Activated CD4-positive, alpha-beta T cell treated with anti-CD3 and anti-CD28 coated beads, Interleukin-10, Interleukin-2, amounts not matched to agents 100 ng/mL and 50 ng/mL, durations not matched to agents 16 hours and 8 hours (primary cell): ENCODE measurements at regions not wholly inside any gene's neighbourhood (a gene's known extent, or its start where the extent isn't known, plus 50 kb on each side); places are given as distances from the start of the nearest gene placed in this dataset.
"Not testable (repeated sequence)": the region's sequence is repeated elsewhere in the genome, so short reads cannot be mapped to it uniquely, and the experiment has no call there.

ENCODE experiments used
- DNase-seq: peaks from one replicate; pipeline ENCODE4 v3.0.0-alpha.2; 2020

- not testable (repeated sequence) for DNase-seq
These were observed 314.3 kb downstream of the GOLGA6L6 start for GRCh38 chr15:20227119-20227853.

GRCh38 chr15:20226531-20226930 is 315.1 kb downstream of the GOLGA6L6 start:
- not testable (repeated sequence) for DNase-seq

GRCh38 chr15:20221063-20221462 is 320.5 kb downstream of the GOLGA6L6 start:
- not testable (repeated sequence) for DNase-seq

- not testable (repeated sequence) for DNase-seq
These were observed 322.4 kb downstream of the GOLGA6L6 start for GRCh38 chr15:20219171-20219570.

- not testable (repeated sequence) for DNase-seq
These were observed 325.9 kb downstream of the GOLGA6L6 start for GRCh38 chr15:20215700-20216099.

GRCh38 chr15:20214101-20214500 is 327.5 kb downstream of the GOLGA6L6 start:
- DNase-seq = not testable (repeated sequence)

GRCh38 chr15:20211508-20211907 is 330.1 kb downstream of the GOLGA6L6 start:
- not testable (repeated sequence) for DNase-seq

- not testable (repeated sequence) for DNase-seq
These were observed 331.6 kb downstream of the GOLGA6L6 start for GRCh38 chr15:20209973-20210372.

GRCh38 chr15:20207607-20208006 is 334.0 kb downstream of the GOLGA6L6 start:
- DNase-seq = not testable (repeated sequence)

- DNase-seq = not testable (repeated sequence)
These were observed 334.4 kb downstream of the GOLGA6L6 start for GRCh38 chr15:20207198-20207597.

GRCh38 chr15:20204177-20204866 is 337.3 kb downstream of the GOLGA6L6 start:
- not testable (repeated sequence) for DNase-seq

- DNase-seq = not testable (repeated sequence)
These were observed 337.9 kb downstream of the GOLGA6L6 start for GRCh38 chr15:20203649-20204150.

GRCh38 chr15:20194591-20195198 is 346.9 kb downstream of the GOLGA6L6 start:
- not testable (repeated sequence) for DNase-seq

- peak; percentile 73 for DNase-seq
These were observed 348.3 kb downstream of the GOLGA6L6 start for GRCh38 chr15:20192982-20193929.

- not testable (repeated sequence) for DNase-seq
These were observed 350.0 kb downstream of the GOLGA6L6 start for GRCh38 chr15:20191508-20192125.

GRCh38 chr15:20188611-20189010 is 353.0 kb downstream of the GOLGA6L6 start:
- DNase-seq = not testable (repeated sequence)

GRCh38 chr15:20187370-20188355 is 353.9 kb downstream of the GOLGA6L6 start:
- not testable (repeated sequence) for DNase-seq

GRCh38 chr15:20184879-20185278 is 356.7 kb downstream of the GOLGA6L6 start:
- DNase-seq = not testable (repeated sequence)

GRCh38 chr15:20168221-20168620 is 373.4 kb downstream of the GOLGA6L6 start:
- not testable (repeated sequence) for DNase-seq

- not testable (repeated sequence) for DNase-seq
These were observed 388.1 kb downstream of the GOLGA6L6 start for GRCh38 chr15:20153528-20153927.
